IPS-18a (cell line): ENCODE measurements at regions not wholly inside any gene's neighbourhood (a gene's known extent, or its start where the extent isn't known, plus 50 kb on each side); places are given as distances from the start of the nearest gene placed in this dataset.

Experiments used
- H3K27ac ChIP-seq: one replicate; pipeline ENCODE4 v1.5.1; 2013; ENCODE audit warnings: low read length
- H3K27me3 ChIP-seq: one replicate; pipeline ENCODE4 v1.6.1; 2013; ENCODE audit warnings: mild to moderate bottlenecking, low read length; ENCODE audit not compliant: control insufficient read depth, insufficient read depth
- H3K36me3 ChIP-seq: one replicate; pipeline ENCODE4 v1.6.1; 2013; ENCODE audit warnings: low read depth, low read length; ENCODE audit not compliant: control insufficient read depth
- H3K4me1 ChIP-seq: one replicate; pipeline ENCODE4 v1.6.1; 2013; ENCODE audit warnings: low read depth, low read length; ENCODE audit not compliant: control insufficient read depth
- H3K4me3 ChIP-seq: one replicate; pipeline ENCODE4 v1.5.1; 2013; ENCODE audit warnings: low read length
- H3K9ac ChIP-seq: one replicate; pipeline ENCODE4 v1.6.1; 2013; ENCODE audit warnings: mild to moderate bottlenecking, low read length, moderate library complexity
- H3K9me3 ChIP-seq: one replicate; pipeline ENCODE4 v1.6.1; 2013; ENCODE audit warnings: low read depth, low read length; ENCODE audit not compliant: control insufficient read depth

DNA sequence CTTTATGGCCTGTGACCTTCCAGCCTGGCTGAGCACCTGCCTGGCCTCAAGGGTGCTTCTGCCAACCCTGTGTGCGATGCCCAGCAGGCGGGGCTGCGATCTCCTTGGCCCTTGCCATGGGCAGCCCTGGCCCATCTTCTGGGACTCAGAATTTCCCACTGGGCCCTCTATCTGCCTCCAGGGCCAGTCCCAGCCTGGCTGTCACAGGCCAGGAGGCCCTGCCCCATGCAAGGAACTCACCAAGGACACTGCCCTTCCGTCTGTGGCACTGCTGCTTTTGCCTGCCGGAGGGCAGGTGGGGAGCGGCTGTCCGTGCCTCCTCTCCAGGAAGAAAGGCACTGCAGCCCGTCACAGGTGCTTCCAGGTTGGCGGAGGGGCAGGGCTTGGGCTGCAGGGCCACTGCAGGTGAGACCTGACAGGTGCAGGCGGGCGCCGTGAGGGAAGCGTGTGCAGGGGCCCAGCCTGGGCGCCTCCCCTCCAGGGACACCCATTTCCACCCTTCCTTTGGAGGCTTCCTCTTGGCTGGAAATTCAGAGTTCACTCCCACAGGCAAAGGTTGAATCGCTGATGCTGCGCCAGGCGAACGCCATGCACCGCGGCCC lies 177.8 kb downstream of the KIF26A start:
- H3K27me3 ChIP-seq, result no peaks in the 10 kb centered on the region
- no peaks in the 10 kb centered on the region for H3K36me3 ChIP-seq
- H3K4me1 ChIP-seq, result no peaks in the 10 kb centered on the region
- no peak overlapping the region for H3K9ac ChIP-seq
- H3K4me3 ChIP-seq, result no peak overlapping the region
- no peaks in the 10 kb centered on the region for H3K9me3 ChIP-seq
- H3K27ac ChIP-seq, result no peak overlapping the region

- H3K4me1 ChIP-seq, result no peaks in the 10 kb centered on the region
- no peaks in the 10 kb centered on the region for H3K27me3 ChIP-seq
- no peaks in the 10 kb centered on the region for H3K9me3 ChIP-seq
- no peaks in the 10 kb centered on the region for H3K36me3 ChIP-seq
- no peak overlapping the region for H3K4me3 ChIP-seq
- H3K9ac ChIP-seq, result no peak overlapping the region
- no peak overlapping the region for H3K27ac ChIP-seq
Observed at GRCh38 chr14:104316723-104317491, 178.5 kb downstream of the KIF26A start.

DNA sequence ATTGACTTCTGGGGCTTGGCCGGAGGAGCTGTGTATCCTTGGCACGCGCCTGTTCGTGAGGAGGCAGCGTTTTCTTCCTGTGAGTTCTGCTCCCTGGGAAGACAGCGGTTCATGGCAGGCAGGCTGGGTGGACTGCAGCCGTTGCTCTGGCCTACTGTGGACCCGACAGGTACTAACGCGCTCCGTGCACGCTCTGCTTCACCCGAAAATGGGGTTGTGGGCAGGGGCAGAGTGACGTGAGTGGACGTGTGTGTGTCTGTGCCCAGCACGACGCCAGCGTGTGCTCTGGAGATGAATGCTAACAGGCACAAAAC lies 179.1 kb downstream of the KIF26A start:
- H3K4me3 ChIP-seq, result no peak overlapping the region
- H3K4me1 ChIP-seq, result no peaks in the 10 kb centered on the region
- H3K9me3 ChIP-seq, result no peaks in the 10 kb centered on the region
- no peak overlapping the region for H3K27ac ChIP-seq
- no peaks in the 10 kb centered on the region for H3K27me3 ChIP-seq
- no peaks in the 10 kb centered on the region for H3K36me3 ChIP-seq
- H3K9ac ChIP-seq, result no peak overlapping the region

DNA sequence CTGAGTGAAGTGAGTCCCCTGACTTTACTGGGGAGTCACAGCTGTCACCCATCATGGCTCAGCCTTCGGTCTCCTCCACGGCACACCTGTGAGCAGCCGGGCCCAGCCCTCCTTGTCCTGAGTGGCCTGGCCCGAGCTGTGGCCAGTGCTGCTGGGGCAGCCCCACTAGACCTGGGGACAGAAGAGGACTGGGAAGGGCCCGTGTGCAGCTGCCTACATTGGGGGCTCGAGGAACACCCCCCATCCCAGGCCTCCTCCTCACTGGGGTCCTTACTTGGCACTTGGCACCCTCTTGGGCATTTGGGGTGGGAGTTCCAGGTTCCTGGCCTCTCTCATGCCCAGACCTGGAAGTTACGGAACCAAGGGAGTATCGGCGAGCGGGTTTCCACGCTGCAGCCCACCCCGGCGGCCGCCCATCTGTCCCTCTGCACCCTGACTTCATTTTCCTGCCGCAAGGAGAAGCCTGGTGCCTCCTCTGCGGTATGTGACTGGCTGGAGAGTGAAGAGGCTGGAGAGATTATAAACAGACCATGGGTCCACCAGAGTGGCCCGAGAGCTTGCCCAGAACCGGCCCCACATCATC lies 179.7 kb downstream of the KIF26A start:
- no peaks in the 10 kb centered on the region for H3K4me1 ChIP-seq
- no peaks in the 10 kb centered on the region for H3K36me3 ChIP-seq
- no peak overlapping the region for H3K4me3 ChIP-seq
- H3K9ac ChIP-seq, result no peak overlapping the region
- no peaks in the 10 kb centered on the region for H3K27me3 ChIP-seq
- no peaks in the 10 kb centered on the region for H3K9me3 ChIP-seq
- no peak overlapping the region for H3K27ac ChIP-seq

DNA sequence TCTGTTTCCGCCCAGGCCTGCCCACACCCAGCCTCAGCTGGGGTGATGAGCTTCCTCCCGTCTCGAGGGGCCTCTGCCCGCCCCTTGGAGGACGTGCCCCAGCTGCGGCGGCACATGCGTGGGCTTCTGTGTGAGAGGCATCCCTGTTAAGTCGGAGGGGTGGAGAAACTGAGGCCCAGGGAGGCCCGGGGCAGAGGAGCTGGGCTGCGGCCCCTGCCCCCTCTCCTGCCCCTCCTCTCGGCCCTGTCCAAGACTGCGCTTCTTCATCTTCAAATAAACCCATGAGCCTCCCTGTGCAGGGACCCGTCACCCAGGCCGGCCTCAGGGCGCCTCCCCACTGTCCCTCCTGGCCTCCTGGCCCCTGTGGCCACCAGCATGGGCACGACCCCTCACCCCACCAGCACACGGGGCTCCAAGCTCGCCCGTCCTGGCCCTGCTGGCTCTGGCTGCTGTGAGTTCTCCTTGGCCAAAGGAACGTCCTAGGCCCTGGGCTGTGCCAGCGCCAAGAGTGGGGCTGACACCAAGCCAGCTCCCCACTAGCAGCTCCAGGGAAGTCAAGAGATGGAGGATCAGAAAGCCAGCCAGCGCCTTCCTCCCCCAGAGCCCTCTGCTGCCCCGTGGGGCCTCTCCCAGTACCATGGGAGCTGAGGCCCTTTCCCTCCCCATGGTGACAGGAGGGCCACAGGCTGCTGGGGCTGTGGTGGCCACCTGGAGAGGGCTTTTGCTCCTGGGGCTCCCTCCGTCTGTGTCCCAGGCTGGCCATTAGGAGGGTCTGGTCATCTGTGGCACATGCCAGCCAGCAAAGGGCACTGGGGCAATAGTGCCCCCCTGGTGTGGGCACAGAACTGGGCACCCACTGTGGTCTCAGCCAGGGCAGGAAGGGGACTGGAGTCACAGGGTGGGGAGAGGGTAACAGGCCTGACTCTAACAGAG lies 180.4 kb downstream of the KIF26A start:
- Histone ChIP-seq H3K4me3 (no peak overlapping the region), H3K36me3 (no peaks in the 10 kb centered on the region), H3K9me3 (no peaks in the 10 kb centered on the region), H3K4me1 (no peaks in the 10 kb centered on the region), H3K27me3 (no peaks in the 10 kb centered on the region), H3K27ac (no peak overlapping the region), H3K9ac (no peak overlapping the region)

GRCh38 chr14:104319491-104320241 lies 181.3 kb downstream of the KIF26A start:
- Histone ChIP-seq H3K9ac (no peak overlapping the region), H3K9me3 (no peaks in the 10 kb centered on the region), H3K4me3 (no peak overlapping the region), H3K27ac (no peak overlapping the region), H3K36me3 (no peaks in the 10 kb centered on the region), H3K4me1 (no peaks in the 10 kb centered on the region), H3K27me3 (no peaks in the 10 kb centered on the region)

DNA sequence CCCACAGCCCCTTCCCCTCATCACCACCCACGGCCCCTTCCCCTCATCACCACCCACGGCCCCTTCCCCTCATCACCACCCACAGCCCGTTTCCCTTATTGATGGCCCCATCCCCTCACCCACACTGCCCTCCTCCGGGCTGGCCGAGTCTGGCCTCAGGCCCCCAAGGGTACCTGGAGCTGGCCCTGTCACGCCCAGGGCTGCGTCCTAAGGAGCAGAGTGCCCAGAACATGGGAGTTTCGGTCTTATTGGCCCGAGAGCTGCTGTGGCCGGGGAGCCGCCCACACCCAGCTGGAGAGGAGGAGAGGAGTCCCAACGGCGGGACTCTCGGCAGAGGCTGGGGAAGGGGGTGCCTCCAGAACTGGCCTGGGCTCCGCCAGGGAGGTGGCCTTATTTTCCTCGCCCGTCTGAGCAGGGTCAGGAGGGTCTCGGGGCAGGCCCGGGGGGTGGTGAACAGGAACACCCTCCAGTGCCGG lies 182.3 kb downstream of the KIF26A start:
- Histone ChIP-seq H3K36me3 (no peaks in the 10 kb centered on the region), H3K9ac (no peak overlapping the region), H3K27ac (no peak overlapping the region), H3K4me1 (no peaks in the 10 kb centered on the region), H3K9me3 (no peaks in the 10 kb centered on the region), H3K27me3 (no peaks in the 10 kb centered on the region), H3K4me3 (no peak overlapping the region)

- H3K9me3 ChIP-seq, result no peaks in the 10 kb centered on the region
- H3K36me3 ChIP-seq, result no peaks in the 10 kb centered on the region
- no peak overlapping the region for H3K4me3 ChIP-seq
- H3K27me3 ChIP-seq, result no peaks in the 10 kb centered on the region
- no peaks in the 10 kb centered on the region for H3K4me1 ChIP-seq
- no peak overlapping the region for H3K27ac ChIP-seq
- H3K9ac ChIP-seq, result no peak overlapping the region
Observed at GRCh38 chr14:104321088-104321801, 182.9 kb downstream of the KIF26A start.

GRCh38 chr14:104321802-104322130 lies 183.4 kb downstream of the KIF26A start:
- no peaks in the 10 kb centered on the region for H3K9me3 ChIP-seq
- no peak overlapping the region for H3K4me3 ChIP-seq
- H3K36me3 ChIP-seq, result no peaks in the 10 kb centered on the region
- no peak overlapping the region for H3K27ac ChIP-seq
- H3K27me3 ChIP-seq, result no peaks in the 10 kb centered on the region
- no peaks in the 10 kb centered on the region for H3K4me1 ChIP-seq
- H3K9ac ChIP-seq, result no peak overlapping the region

DNA sequence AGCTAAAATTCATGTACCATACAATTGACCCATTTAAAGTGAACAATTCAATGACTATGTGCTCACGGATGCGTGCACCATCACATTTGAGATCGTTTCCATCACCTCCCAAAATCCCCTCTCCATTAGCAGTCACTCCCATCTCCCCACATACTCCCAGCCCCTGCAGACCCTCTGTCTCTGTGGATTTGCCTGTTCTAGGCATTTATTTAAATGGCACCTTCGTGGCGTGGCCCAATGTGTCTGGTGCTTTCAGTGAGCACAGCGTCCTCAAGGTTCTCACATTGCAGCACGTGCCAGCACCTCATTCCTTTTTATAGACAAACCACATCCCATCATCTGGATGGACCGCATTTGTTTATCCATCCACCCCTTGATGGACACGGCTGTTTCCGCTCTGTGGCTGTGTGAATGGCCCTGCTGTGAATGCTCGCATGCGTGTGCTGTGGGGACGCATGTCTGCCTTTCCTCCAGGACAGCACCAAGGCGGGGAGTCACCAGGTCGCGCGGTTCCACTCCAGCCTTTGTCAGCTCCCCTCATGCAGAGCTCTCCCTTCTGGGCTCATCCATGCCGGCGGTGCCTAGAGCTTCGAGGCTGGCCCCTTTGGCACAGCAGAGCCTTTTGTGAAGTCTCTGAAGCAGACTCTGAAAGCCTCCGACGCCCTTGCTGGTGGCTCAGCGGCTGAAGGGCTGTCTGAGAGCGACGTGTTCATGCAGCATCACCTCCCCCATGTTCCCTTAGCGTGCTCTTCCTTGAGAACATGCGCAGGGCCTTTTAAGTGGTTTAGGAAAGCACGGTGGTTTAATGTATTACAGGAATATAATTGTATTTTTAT lies 184.4 kb downstream of the KIF26A start:
- no peaks in the 10 kb centered on the region for H3K36me3 ChIP-seq
- no peaks in the 10 kb centered on the region for H3K27me3 ChIP-seq
- no peaks in the 10 kb centered on the region for H3K4me1 ChIP-seq
- H3K27ac ChIP-seq, result no peak overlapping the region
- no peak overlapping the region for H3K4me3 ChIP-seq
- H3K9ac ChIP-seq, result no peak overlapping the region
- H3K9me3 ChIP-seq, result no peaks in the 10 kb centered on the region
